ENCODE measurements at regions not wholly inside any gene's neighbourhood (a gene's known extent, or its start where the extent isn't known, plus 50 kb on each side); places are given as distances from the start of the nearest gene placed in this dataset.
A peak's percentile ranks its signal among the peaks of the same experiment; 100 is the strongest.

- TF ChIP-seq E2F8 (IDR thresholded peaks at IDR 0.05; ENCODE audit: low read depth, partially characterized antibody) (no peak), USF2 (IDR thresholded peaks at IDR 0.05; ENCODE audit: borderline replicate concordance, low read depth, low read length) (no peak), STAT3 (IDR thresholded peaks at IDR 0.05; ENCODE audit: low read depth, low read length) (no peak), SP1 (IDR thresholded peaks at IDR 0.05; ENCODE audit: low read depth, low read length) (no peak), POLR2A (IDR thresholded peaks at IDR 0.05; ENCODE audit: low read depth, low read length) (no peak), MEF2A (IDR thresholded peaks at IDR 0.05; ENCODE audit: insufficient read depth, low read depth, low read length) (0 out of 2 replicates have a peak, but pooled peaks have one; percentile 51), SMC3 (IDR thresholded peaks at IDR 0.05; ENCODE audit: borderline replicate concordance, low read length) (no peak), ZNF384 (IDR thresholded peaks at IDR 0.05; ENCODE audit: borderline replicate concordance, low read depth, low read length) (no peak), ZNF24 (IDR thresholded peaks at IDR 0.05) (no peak), HDAC6 (IDR thresholded peaks at IDR 0.05; ENCODE audit: unreplicated experiment) (no peak), NBN (IDR thresholded peaks at IDR 0.05) (no peak), LARP7 (IDR thresholded peaks at IDR 0.05) (no peak), SKIL (IDR thresholded peaks at IDR 0.05; ENCODE audit: low read depth, poor library complexity, severe bottlenecking) (no peak), CBX5 (IDR thresholded peaks at IDR 0.05; ENCODE audit: low read depth) (no peak), CREB1 (IDR thresholded peaks at IDR 0.05; ENCODE audit: low read depth) (no peak), RELB (IDR thresholded peaks at IDR 0.05; ENCODE audit: low read depth) (no peak), USF1 (IDR thresholded peaks at IDR 0.05; ENCODE audit: borderline replicate concordance, extremely low read length, insufficient read depth, low read depth, low read length) (no peak), ZSCAN29 (IDR thresholded peaks at IDR 0.05) (no peak), CEBPZ (IDR thresholded peaks at IDR 0.05; ENCODE audit: low read depth, low read length) (no peak), JUNB (IDR thresholded peaks at IDR 0.05) (peak; percentile 89), SREBF2 (IDR thresholded peaks at IDR 0.05; ENCODE audit: low read length) (no peak)
Measured at GRCh38 chr10:55641601-55642000, 719.5 kb downstream of the ZWINT start (continued).
